ENCODE measurements at regions not wholly inside any gene's neighbourhood (a gene's known extent, or its start where the extent isn't known, plus 50 kb on each side); places are given as distances from the start of the nearest gene placed in this dataset.

DNA sequence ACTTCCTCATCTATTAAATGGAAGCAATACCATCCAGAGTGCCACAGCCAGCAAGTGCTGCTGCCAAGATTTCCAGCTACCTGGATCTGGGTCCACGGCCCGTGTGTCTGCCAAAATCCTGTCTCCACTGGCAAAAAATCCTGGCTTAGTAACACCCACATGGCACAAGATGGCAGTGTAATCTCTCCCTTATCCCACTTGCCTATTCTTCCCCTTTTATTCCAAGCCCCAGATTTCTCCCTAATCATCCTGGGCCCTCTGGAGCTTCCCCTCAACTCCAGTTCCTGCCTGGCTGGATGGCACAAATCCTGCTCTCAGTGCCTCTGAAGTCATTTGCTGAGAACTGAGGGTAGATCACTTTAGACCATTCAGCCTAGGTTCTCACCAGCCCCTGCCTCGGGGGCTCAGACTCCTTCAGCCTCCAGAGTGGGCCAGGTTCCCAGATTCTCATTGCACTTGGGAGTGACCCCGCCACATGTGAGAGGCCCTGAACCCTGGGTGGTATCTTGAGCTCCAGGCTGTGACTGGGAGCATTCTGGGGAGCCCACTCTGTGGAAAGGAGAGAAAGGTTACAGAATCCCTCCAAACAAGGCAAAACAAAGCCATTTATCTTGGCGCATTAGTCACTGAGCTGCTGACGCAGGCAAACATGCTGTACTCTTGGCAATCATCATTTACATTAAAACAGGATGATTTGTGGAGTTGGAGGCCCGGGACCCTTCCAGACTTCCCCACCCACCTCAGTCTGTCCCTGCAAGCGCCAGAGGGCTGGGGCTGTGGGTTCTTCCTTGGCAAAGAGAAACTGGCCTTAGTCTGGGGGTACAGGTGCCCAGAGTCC, 325.8 kb downstream of the DYSF start:
- H3K27ac ChIP-seq = no peak overlapping the region
- H3K27me3 ChIP-seq (replicated peaks in 1 of 7) = peaks cover 0 to 5% (median 0%) of the 10 kb centered on the region in 7 donors
- H3K9me3 ChIP-seq = no peaks in the 10 kb centered on the region
- H3K36me3 ChIP-seq = no peaks in the 10 kb centered on the region
- intact Hi-C loops (cut with DNase I; ENCODE audit: low total_unique reads) = no loop called here
- no peak for TF ChIP-seq POLR2A (IDR thresholded peaks at IDR 0.05)
- no peak for TF ChIP-seq POLR2AphosphoS5 (IDR thresholded peaks at IDR 0.05)
- no peak for TF ChIP-seq CTCF (IDR thresholded peaks at IDR 0.05 in 8 of 11, conservative IDR thresholded peaks at IDR 0.05 in 3 of 11)
- H3K4me3 ChIP-seq = no peak overlapping the region
- DNase-seq = peak; percentile 39
- H3K4me1 ChIP-seq = no peaks in the 10 kb centered on the region
- WGBS, 5 donors = 72 to 81% (median 78%) methylated on average over 8 of the region's 8 CpGs

GRCh38 chr2:71778514-71778913, 325.2 kb downstream of the DYSF start:
- no peaks in the 10 kb centered on the region for H3K4me1 ChIP-seq
- DNase-seq = no peak
- H3K36me3 ChIP-seq = no peaks in the 10 kb centered on the region
- no peaks in the 10 kb centered on the region for H3K9me3 ChIP-seq
- TF ChIP-seq POLR2A (IDR thresholded peaks at IDR 0.05) = no peak
- no peak for TF ChIP-seq CTCF (IDR thresholded peaks at IDR 0.05 in 8 of 11, conservative IDR thresholded peaks at IDR 0.05 in 3 of 11)
- TF ChIP-seq POLR2AphosphoS5 (IDR thresholded peaks at IDR 0.05) = no peak
- intact Hi-C loops (cut with DNase I; ENCODE audit: low total_unique reads) = no loop called here
- H3K27me3 ChIP-seq (replicated peaks in 1 of 7) = peaks cover 0 to 5% (median 0%) of the 10 kb centered on the region in 7 donors
- H3K4me3 ChIP-seq = no peak overlapping the region
- H3K27ac ChIP-seq = no peak overlapping the region
- WGBS, 5 donors = 46 to 80% (median 57%) methylated on average over 2 of the region's 2 CpGs

DNA sequence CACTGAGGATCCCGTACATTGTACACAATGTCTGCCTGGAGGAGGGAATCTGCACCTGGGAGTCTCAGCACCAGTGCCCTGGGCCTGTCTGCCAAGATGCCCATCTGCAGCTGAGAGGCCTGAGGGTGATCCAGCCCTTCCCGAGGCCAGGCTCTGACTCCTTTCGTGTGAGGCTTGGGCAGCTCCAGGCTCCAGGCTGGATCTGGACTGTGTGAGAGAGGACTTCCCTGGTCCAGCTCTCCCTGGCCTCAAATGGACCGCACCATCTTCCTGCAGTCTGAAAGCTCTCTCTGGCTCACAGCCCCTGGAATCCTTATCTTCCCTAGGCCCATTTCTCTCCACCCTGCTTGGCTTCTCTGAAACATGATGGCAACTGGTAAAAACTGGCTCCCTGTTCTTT, 324.6 kb downstream of the DYSF start:
- H3K27ac ChIP-seq = no peak overlapping the region
- intact Hi-C loops (cut with DNase I; ENCODE audit: low total_unique reads) = no loop called here
- peaks cover 0 to 5% (median 0%) of the 10 kb centered on the region in 7 donors for H3K27me3 ChIP-seq (replicated peaks in 1 of 7)
- H3K36me3 ChIP-seq = no peaks in the 10 kb centered on the region
- H3K9me3 ChIP-seq = no peaks in the 10 kb centered on the region
- no peak overlapping the region for H3K4me3 ChIP-seq
- H3K4me1 ChIP-seq = no peaks in the 10 kb centered on the region
- WGBS, 5 donors = 72 to 92% (median 91%) methylated on average over 3 to 4 of the region's 4 CpGs
- TF ChIP-seq CTCF (IDR thresholded peaks at IDR 0.05 in 8 of 11, conservative IDR thresholded peaks at IDR 0.05 in 3 of 11) = no peak
- no peak for TF ChIP-seq POLR2A (IDR thresholded peaks at IDR 0.05)
- TF ChIP-seq POLR2AphosphoS5 (IDR thresholded peaks at IDR 0.05) = no peak
- no peak for DNase-seq

DNA sequence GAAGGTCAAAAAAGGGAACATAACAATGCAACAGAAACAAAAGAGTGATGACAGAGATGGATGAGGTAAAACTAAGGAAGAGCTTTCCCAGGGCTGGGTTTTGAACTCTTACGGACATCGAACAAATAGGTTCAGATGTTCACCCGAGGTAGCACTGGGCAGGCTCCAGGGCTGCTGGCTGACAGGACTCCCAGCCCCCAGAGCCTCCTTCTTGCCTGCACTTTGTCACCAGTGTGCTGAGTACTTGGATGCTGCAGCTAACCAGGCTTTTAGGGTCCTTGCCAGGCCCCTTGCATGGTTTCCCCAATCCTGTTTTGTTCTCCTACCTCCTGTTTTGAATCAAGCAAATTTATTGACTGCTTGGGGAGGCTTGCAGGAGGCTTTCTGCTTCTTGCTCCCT, 322.9 kb downstream of the DYSF start:
- Histone ChIP-seq H3K36me3 (no peaks in the 10 kb centered on the region), H3K4me3 (no peak overlapping the region), H3K27me3 (replicated peaks in 1 of 7) (no peaks in the 10 kb centered on the region), H3K9me3 (peaks cover 0 to 3% (median under 1%) of the 10 kb centered on the region in 8 donors), H3K27ac (no peak overlapping the region), H3K4me1 (no peaks in the 10 kb centered on the region)
- TF ChIP-seq CTCF (IDR thresholded peaks at IDR 0.05 in 8 of 11, conservative IDR thresholded peaks at IDR 0.05 in 3 of 11) (no peak), POLR2A (IDR thresholded peaks at IDR 0.05) (no peak), POLR2AphosphoS5 (IDR thresholded peaks at IDR 0.05) (no peak)
- 77 to 85% (median 83%) methylated on average over 3 of the region's 3 CpGs for WGBS, 5 donors
- DNase-seq = no peak
- intact Hi-C loops (cut with DNase I; ENCODE audit: low total_unique reads) = no loop called here

All from spleen (tissue), 11 donors.